BE2C (cell line): ENCODE measurements at regions not wholly inside any gene's neighbourhood (a gene's known extent, or its start where the extent isn't known, plus 50 kb on each side); places are given as distances from the start of the nearest gene placed in this dataset.

ENCODE experiments used
- DNase-seq: peaks from one replicate; pipeline ENCODE4 v3.0.0-alpha.2; 2020
- H3K27me3 ChIP-seq: fragments of 250-450 bp; sonication (Bioruptor Pico); 2 replicates; pipeline ENCODE4 v1.5.1; 2020; ENCODE audit warnings: mild to moderate bottlenecking
- H3K36me3 ChIP-seq: fragments of 250-450 bp; sonication (Bioruptor Pico); 2 replicates; pipeline ENCODE4 v1.5.1; 2020; ENCODE audit warnings: mild to moderate bottlenecking
- H3K4me1 ChIP-seq: fragments of 250-450 bp; sonication (Bioruptor Pico); 2 replicates; pipeline ENCODE4 v1.5.1; 2020
- H3K4me3 ChIP-seq: 2 replicates; pipeline ENCODE4 v1.5.1; 2011; ENCODE audit warnings: low read depth, low read length
- H3K9me3 ChIP-seq: fragments of 250-450 bp; sonication (Bioruptor Pico); 2 replicates; pipeline ENCODE4 v1.5.1; 2020
- CTCF ChIP-seq: IDR thresholded peaks from 2 replicates; pipeline ENCODE4 v1.5.1; 2012; ENCODE audit warnings: mild to moderate bottlenecking, low read depth, low read length

- Histone ChIP-seq H3K4me1 (no peaks in the 10 kb centered on the region), H3K9me3 (no peaks in the 10 kb centered on the region), H3K27me3 (no peaks in the 10 kb centered on the region), H3K36me3 (no peaks in the 10 kb centered on the region), H3K4me3 (no peak overlapping the region)
- no peak for TF ChIP-seq CTCF
- no peak for DNase-seq
Measured at GRCh38 chr3:182115328-182116015, 403.7 kb downstream of the SOX2 start.

- no peak for DNase-seq
- no peaks in the 10 kb centered on the region for H3K9me3 ChIP-seq
- TF ChIP-seq CTCF = no peak
- H3K4me1 ChIP-seq = no peaks in the 10 kb centered on the region
- no peaks in the 10 kb centered on the region for H3K27me3 ChIP-seq
- H3K36me3 ChIP-seq = no peaks in the 10 kb centered on the region
- no peak overlapping the region for H3K4me3 ChIP-seq
Measured at GRCh38 chr3:182116386-182116785, 404.7 kb downstream of the SOX2 start.

GRCh38 chr3:182117131-182117530 is 405.4 kb downstream of the SOX2 start:
- no peak for DNase-seq
- Histone ChIP-seq H3K27me3 (no peaks in the 10 kb centered on the region), H3K36me3 (no peaks in the 10 kb centered on the region), H3K9me3 (no peaks in the 10 kb centered on the region), H3K4me3 (no peak overlapping the region), H3K4me1 (no peaks in the 10 kb centered on the region)
- TF ChIP-seq CTCF = no peak

- no peak for DNase-seq
- no peak for TF ChIP-seq CTCF
- Histone ChIP-seq H3K27me3 (no peaks in the 10 kb centered on the region), H3K9me3 (no peaks in the 10 kb centered on the region), H3K4me3 (no peak overlapping the region), H3K36me3 (no peaks in the 10 kb centered on the region), H3K4me1 (no peaks in the 10 kb centered on the region)
Measured at GRCh38 chr3:182117583-182117982, 405.9 kb downstream of the SOX2 start.

GRCh38 chr3:182118066-182118465 is 406.3 kb downstream of the SOX2 start:
- H3K4me1 ChIP-seq = no peaks in the 10 kb centered on the region
- no peak for DNase-seq
- no peak for TF ChIP-seq CTCF
- H3K36me3 ChIP-seq = no peaks in the 10 kb centered on the region
- H3K4me3 ChIP-seq = no peak overlapping the region
- no peaks in the 10 kb centered on the region for H3K27me3 ChIP-seq
- H3K9me3 ChIP-seq = no peaks in the 10 kb centered on the region

GRCh38 chr3:182121401-182121800 is 409.7 kb downstream of the SOX2 start:
- Histone ChIP-seq H3K4me1 (no peaks in the 10 kb centered on the region), H3K36me3 (no peaks in the 10 kb centered on the region), H3K27me3 (no peaks in the 10 kb centered on the region), H3K4me3 (no peak overlapping the region), H3K9me3 (no peaks in the 10 kb centered on the region)
- no peak for TF ChIP-seq CTCF
- DNase-seq = no peak
